HL-60/S4 (cell line): ENCODE measurements at regions not wholly inside any gene's neighbourhood (a gene's known extent, or its start where the extent isn't known, plus 50 kb on each side); places are given as distances from the start of the nearest gene placed in this dataset.

Source experiments
- in situ Hi-C: fragments of 300-500 bp; cut with MboI; formaldehyde crosslinking; loops from 2 replicates; pipeline ENCODE4 v1.14.3; 2022; ENCODE audit warnings: low sequenced_read_pairs

DNA sequence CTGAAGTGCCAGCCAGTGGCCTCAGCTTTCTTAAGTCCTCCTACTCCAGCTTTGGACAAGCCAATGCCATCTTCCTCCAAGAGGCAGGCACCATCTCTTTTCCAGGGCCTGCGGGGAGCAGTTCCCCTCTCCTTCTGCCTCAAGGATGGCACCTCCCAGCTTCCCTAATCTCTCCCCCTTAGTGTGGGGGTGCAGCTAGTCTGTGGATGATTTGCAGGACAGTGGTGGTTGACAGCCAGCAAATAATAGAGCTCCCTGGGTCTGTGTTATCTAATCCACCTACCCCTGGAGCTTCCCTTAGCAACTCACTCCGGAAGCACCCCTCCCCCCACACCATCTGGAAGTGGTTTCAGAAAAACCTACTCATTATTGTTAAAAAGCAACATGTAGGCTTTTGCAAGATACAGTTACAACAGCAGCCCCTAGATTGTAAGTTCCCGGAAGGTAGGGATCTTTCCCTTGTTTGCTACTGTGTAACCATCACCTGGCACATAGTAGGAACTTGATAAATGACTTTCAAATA lies 247.1 kb downstream of the BCOR start:
- in situ Hi-C loops: no loop called here

DNA sequence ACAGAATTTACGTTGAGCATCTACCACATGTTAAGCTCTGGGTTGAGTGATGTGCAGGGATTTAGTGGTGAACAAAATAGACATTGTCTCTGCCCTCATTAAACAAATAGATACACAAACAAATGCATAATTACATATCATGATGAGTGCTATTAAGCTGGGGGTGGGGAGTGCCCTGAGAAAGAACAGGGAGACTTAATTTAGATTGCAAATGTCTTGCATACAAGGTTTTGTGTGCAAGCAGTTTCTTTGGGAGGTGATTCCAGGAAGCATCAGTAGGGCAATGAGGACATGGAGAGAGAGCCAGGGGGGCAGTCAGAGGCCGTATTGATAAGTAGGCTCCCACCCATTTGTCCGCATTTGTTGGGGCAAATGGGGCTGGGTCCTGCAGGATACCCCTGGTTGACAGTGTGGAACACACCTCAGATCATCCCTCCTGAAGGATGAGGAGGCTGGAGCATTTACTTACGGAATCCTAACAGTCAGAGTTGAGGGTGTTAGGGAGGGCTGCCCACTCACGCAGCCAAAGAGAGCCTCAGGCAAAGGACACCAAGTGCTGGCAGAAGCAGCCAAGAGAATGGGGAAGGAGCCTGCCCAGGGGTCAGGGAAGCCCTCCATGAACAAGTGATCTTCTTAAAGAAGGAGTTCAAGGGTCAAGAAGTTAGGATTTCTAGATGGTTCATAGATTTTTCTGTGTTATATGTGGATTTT lies 245.9 kb downstream of the BCOR start:
- in situ Hi-C loops: no loop called here

DNA sequence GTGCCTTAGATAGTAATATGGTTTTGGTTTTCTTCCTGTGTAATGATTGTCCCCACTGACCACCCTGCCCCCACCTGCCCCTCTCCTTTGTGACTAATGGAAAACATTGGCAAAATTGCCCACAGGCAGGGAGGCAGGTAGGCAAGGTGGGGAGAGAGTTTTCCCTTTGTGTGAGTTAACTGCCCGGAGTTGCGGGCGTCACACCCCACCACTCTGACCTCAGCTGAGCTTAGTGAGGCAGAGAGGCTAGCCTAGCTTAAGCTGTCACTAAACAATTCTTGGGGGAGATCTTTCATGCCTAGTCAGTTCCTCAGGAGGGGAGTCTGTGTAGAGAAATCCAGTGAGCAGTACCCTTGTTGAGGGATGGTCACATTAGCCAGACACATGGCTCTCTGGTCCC lies 245.3 kb downstream of the BCOR start:
- in situ Hi-C loops: no loop called here

GRCh38 chrX:39853417-39854030 lies 244.2 kb downstream of the BCOR start:
- in situ Hi-C loops: no loop called here

GRCh38 chrX:39854772-39855747 lies 242.7 kb downstream of the BCOR start:
- in situ Hi-C loops: no loop called here

- in situ Hi-C loops: no loop called here
Measured at GRCh38 chrX:39855748-39856129, 242.0 kb downstream of the BCOR start.

- in situ Hi-C loops: no loop called here
Measured at GRCh38 chrX:39856472-39857121, 241.2 kb downstream of the BCOR start.

GRCh38 chrX:39857780-39858179 lies 240.0 kb downstream of the BCOR start:
- in situ Hi-C loops: no loop called here

GRCh38 chrX:39859991-39860861 lies 237.5 kb downstream of the BCOR start:
- in situ Hi-C loops: no loop called here

- in situ Hi-C loops: no loop called here
Measured at GRCh38 chrX:39862963-39863362, 234.8 kb downstream of the BCOR start.

GRCh38 chrX:39866229-39866628 lies 231.5 kb downstream of the BCOR start:
- in situ Hi-C loops: no loop called here

- in situ Hi-C loops: no loop called here
Measured at GRCh38 chrX:39869846-39870601, 227.7 kb downstream of the BCOR start.

GRCh38 chrX:39871648-39872047 lies 226.1 kb downstream of the BCOR start:
- in situ Hi-C loops: no loop called here

GRCh38 chrX:39873117-39873516 lies 224.6 kb downstream of the BCOR start:
- in situ Hi-C loops: no loop called here

DNA sequence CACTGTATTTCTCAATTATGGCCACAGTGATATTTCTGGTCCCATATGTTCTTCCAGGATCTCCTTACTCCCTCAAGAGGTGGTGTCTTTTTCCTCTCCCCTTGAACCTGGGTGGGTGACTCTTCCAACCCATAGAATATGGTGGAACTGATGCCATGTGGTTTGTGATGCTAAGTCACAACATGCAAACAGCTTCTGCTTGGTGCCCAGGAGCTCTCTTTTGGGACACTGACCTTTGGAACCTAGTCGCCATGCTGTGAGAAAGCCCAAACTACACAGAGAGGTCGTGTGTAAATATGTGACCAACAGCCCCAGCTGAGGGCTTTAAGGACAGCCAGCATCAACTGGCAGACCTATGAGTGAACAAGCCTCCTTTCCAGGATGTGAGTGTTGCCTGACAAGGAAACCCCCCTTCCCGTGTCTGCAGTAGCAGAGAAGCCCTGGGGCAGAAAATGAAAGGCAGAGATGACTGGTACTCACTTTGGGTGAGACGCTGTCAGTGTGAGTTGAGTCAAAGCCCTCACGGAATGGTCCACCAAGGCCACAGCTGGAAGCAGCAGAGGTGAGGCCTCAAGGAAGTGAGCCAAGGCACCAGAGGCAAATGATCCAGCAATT lies 223.4 kb downstream of the BCOR start:
- in situ Hi-C loops: no loop called here

DNA sequence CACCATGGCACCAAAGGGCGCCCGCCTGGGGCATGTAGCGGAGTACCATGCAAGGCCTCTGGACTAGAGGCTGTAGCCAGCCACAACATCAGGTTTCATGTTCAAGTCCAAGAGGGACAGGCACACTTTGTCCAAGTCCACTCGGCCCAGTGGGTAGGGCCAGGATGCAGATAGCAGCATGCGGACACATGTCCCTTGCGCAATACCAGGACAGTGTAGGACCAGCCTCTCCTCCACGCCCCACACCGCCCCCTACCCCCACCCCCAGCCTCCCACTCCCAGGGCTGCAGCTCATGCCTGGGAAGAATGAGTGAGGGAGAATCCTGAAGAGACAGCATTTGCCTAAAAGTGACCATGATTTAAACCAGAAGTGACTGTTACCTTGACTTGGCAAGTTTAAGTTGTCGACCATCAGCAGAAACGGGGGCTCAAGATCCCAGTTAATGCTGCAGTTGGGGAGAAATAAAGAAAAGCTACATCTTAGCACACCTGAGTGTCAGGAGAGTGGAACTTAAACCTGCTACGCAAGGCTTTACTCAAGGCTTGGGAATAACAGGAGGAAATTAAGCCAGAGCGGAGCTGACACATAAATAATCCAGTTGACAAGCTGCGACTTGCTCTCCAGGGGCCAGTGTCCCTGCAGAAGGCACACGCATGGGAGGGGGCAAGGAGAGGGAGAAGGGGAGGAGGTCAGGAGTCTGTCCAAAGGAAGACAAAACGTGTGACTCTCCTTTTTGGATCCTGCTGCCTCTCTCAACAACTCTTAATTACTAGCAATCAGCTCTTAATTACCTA lies 221.7 kb downstream of the BCOR start:
- in situ Hi-C loops: no loop called here

GRCh38 chrX:39877905-39878304 lies 219.9 kb downstream of the BCOR start:
- in situ Hi-C loops: no loop called here

DNA sequence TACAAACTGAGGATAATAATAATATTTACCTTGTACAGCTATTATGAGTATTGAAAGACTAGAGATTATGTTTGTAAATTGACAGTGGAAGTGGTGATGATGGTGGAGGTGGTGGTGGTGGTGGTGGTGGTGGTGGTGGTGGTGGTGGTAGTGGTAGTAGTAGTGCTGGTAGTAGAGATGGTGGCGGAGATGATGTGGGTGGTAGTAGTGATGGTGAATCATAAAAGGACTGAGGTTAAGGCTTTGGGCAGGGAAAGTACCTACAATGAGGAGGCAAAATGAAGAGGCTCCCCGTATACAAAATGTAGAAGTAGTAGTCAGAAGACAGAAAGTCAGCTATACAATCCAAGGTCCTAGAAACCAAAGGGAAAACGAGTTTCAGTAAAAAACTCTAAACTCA lies 214.1 kb downstream of the BCOR start:
- in situ Hi-C loops: no loop called here
